ENCODE measurements at regions not wholly inside any gene's neighbourhood (a gene's known extent, or its start where the extent isn't known, plus 50 kb on each side); places are given as distances from the start of the nearest gene placed in this dataset.

DNA sequence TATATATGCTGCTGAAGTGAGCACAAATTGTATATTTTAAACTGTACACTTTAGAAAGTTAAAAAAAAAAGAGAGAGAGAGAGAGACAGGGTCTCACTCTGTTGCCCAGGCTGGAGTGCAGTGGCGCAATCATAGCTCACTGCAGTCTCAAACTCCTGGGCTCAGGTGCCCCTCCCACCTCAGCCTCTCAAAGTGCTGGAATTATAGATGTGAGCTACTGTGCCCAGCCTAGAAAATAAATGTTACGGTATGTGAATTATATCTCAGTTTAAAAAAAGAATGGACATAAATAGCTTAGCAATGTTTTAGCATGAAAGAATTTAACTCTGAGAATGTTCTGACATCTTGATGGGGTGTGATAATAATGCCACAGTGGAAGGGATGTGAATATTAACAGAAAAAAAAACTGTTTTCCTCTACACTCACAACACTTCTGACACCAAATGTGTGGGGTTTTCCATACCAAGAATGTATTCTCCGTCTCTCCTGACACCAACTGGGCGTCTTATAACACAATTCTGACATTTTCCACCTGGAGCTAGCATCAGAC, 162.1 kb downstream of the PLCE1 start:
- TF ChIP-seq CTCF (IDR thresholded peaks at IDR 0.05; ENCODE audit: low read depth, low read length) (no peak), POLR2A (IDR thresholded peaks at IDR 0.05; ENCODE audit: extremely low read depth, insufficient read length) (no peak)

Data from NB4 (cell line).